Progenitor cell of endocrine pancreas (in vitro differentiated cells): ENCODE measurements at regions not wholly inside any gene's neighbourhood (a gene's known extent, or its start where the extent isn't known, plus 50 kb on each side); places are given as distances from the start of the nearest gene placed in this dataset.

Experiments used
- DNase-seq: peaks from one replicate; pipeline ENCODE4 v3.0.0; 2021; ENCODE audit warnings: low spot score; ENCODE audit not compliant: unreplicated experiment
- H3K27ac Mint-ChIP-seq: 2 replicates; pipeline ENCODE4 v1.8.0; 2021; ENCODE audit warnings: mild to moderate bottlenecking, moderate library complexity, mixed read lengths
- H3K27me3 Mint-ChIP-seq: 2 replicates; pipeline ENCODE4 v1.8.0; 2021; ENCODE audit warnings: mixed read lengths
- H3K36me3 Mint-ChIP-seq: 2 replicates; pipeline ENCODE4 v1.8.0; 2022; ENCODE audit warnings: mixed read lengths; ENCODE audit not compliant: insufficient read depth
- H3K4me1 Mint-ChIP-seq: 2 replicates; pipeline ENCODE4 v1.8.0; 2021; ENCODE audit warnings: low read depth, mixed read lengths
- H3K4me3 Mint-ChIP-seq: 2 replicates; pipeline ENCODE4 v1.8.0; 2021; ENCODE audit warnings: low read depth, mild to moderate bottlenecking, moderate library complexity, mixed read lengths
- H3K9me3 Mint-ChIP-seq: 2 replicates; pipeline ENCODE4 v1.8.0; 2021; ENCODE audit warnings: low read depth, mixed read lengths
- CTCF ChIP-seq: fragments of 200-600 bp; sonication (generic); IDR thresholded peaks from one replicate; pipeline ENCODE4 v1.5.0; 2021; ENCODE audit warnings: antibody characterized with exemption, mild to moderate bottlenecking; ENCODE audit not compliant: unreplicated experiment

DNA sequence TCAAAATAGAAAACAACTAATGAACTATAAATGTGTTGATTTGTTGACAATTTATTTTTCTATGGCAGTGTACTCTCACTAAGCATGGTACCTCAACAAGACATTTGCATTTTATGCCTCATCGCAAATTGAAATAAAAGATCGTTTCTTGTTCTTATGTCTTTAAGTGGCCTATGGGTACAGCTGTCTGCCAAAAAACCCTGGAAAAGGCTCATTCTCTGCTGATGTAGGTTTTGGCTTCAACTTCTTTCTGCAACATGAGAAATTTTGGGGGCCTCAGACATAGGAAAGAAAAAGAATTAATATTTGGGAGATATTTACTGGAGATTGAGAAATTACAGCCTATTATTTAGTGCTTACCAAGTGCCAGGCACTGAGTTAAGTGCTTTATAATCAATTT, 205.1 kb upstream of the DPP10 start:
- Mint-ChIP-seq H3K4me1 (peaks cover 2% of the 10 kb centered on the region), H3K4me3 (no peak overlapping the region), H3K27me3 (no peaks in the 10 kb centered on the region), H3K9me3 (peaks cover 14% of the 10 kb centered on the region), H3K36me3 (no peaks in the 10 kb centered on the region), H3K27ac (no peak overlapping the region)
- no peak for TF ChIP-seq CTCF
- DNase-seq = no peak

GRCh38 chr2:114238910-114239559, 203.4 kb upstream of the DPP10 start:
- H3K9me3 Mint-ChIP-seq = peaks cover 12% of the 10 kb centered on the region
- no peak for TF ChIP-seq CTCF
- H3K36me3 Mint-ChIP-seq = no peaks in the 10 kb centered on the region
- no peak overlapping the region for H3K27ac Mint-ChIP-seq
- no peak for DNase-seq
- no peak overlapping the region for H3K4me3 Mint-ChIP-seq
- no peaks in the 10 kb centered on the region for H3K27me3 Mint-ChIP-seq
- peaks cover 2% of the 10 kb centered on the region for H3K4me1 Mint-ChIP-seq

- no peaks in the 10 kb centered on the region for H3K27me3 Mint-ChIP-seq
- no peaks in the 10 kb centered on the region for H3K4me1 Mint-ChIP-seq
- H3K4me3 Mint-ChIP-seq = no peak overlapping the region
- H3K36me3 Mint-ChIP-seq = no peaks in the 10 kb centered on the region
- TF ChIP-seq CTCF = no peak
- DNase-seq = no peak
- no peaks in the 10 kb centered on the region for H3K9me3 Mint-ChIP-seq
- H3K27ac Mint-ChIP-seq = no peak overlapping the region
These were observed 193.8 kb upstream of the DPP10 start for GRCh38 chr2:114248648-114249047.

GRCh38 chr2:114252713-114253112, 189.7 kb upstream of the DPP10 start:
- Mint-ChIP-seq H3K27ac (no peak overlapping the region), H3K4me3 (no peak overlapping the region), H3K4me1 (no peaks in the 10 kb centered on the region), H3K27me3 (no peaks in the 10 kb centered on the region), H3K36me3 (no peaks in the 10 kb centered on the region), H3K9me3 (peaks cover 4% of the 10 kb centered on the region)
- no peak for TF ChIP-seq CTCF
- DNase-seq = no peak

GRCh38 chr2:114254875-114255274, 187.6 kb upstream of the DPP10 start:
- Mint-ChIP-seq H3K27me3 (no peaks in the 10 kb centered on the region), H3K4me1 (no peaks in the 10 kb centered on the region), H3K36me3 (no peaks in the 10 kb centered on the region)

More at GRCh38 chr2:114254875-114255274, 187.6 kb upstream of the DPP10 start:
- H3K27ac Mint-ChIP-seq = no peak overlapping the region
- peaks cover 4% of the 10 kb centered on the region for H3K9me3 Mint-ChIP-seq
- TF ChIP-seq CTCF = no peak
- H3K4me3 Mint-ChIP-seq = no peak overlapping the region
- DNase-seq = no peak
